ENCODE measurements at regions not wholly inside any gene's neighbourhood (a gene's known extent, or its start where the extent isn't known, plus 50 kb on each side); places are given as distances from the start of the nearest gene placed in this dataset.

GRCh38 chr1:8097908-8098307, 71.8 kb upstream of the ERRFI1 start:
- no peak for TF ChIP-seq CTCF (conservative IDR thresholded peaks at IDR 0.05; ENCODE audit: low read length)
- TF ChIP-seq EZH2phosphoT487 (IDR thresholded peaks at IDR 0.05; ENCODE audit: borderline replicate concordance) = no peak

Data from Loucy (cell line).